Erythroblast (primary cell): ENCODE measurements at regions not wholly inside any gene's neighbourhood (a gene's known extent, or its start where the extent isn't known, plus 50 kb on each side); places are given as distances from the start of the nearest gene placed in this dataset.
"Not testable (repeated sequence)": the region's sequence is repeated elsewhere in the genome, so short reads cannot be mapped to it uniquely, and the experiment has no call there.

ENCODE experiments used
- DNase-seq, 2 experiments: peaks; one replicate each; lab custom pipeline; 2025; lab: John Stamatoyannopoulos, UW
- GATA1 ChIP-seq: IDR thresholded peaks from 2 replicates; pipeline ENCODE4 v1.6.1; 2011; ENCODE audit warnings: low read depth, mild to moderate bottlenecking, control low read depth, low read length, moderate library complexity
- POLR2A ChIP-seq: IDR thresholded peaks from 2 replicates; pipeline ENCODE4 v1.6.1; 2011; ENCODE audit warnings: mild to moderate bottlenecking, low read length

GRCh38 chr16:66097751-66098150 lies 268.7 kb upstream of the CDH5 start:
- TF ChIP-seq POLR2A (no peak), GATA1 (no peak)
- DNase-seq = no peak

GRCh38 chr16:66095676-66096075 lies 270.8 kb upstream of the CDH5 start:
- DNase-seq = no peak
- TF ChIP-seq POLR2A = no peak
- no peak for TF ChIP-seq GATA1

- TF ChIP-seq GATA1 (no peak), POLR2A (no peak)
- no peak for DNase-seq
Measured at GRCh38 chr16:66093191-66093590, 273.3 kb upstream of the CDH5 start.

GRCh38 chr16:66091471-66091891 lies 275.0 kb upstream of the CDH5 start:
- DNase-seq = no peak
- TF ChIP-seq POLR2A = no peak
- TF ChIP-seq GATA1 = no peak

- TF ChIP-seq GATA1 (no peak), POLR2A (no peak)
- no peak for DNase-seq
Measured at GRCh38 chr16:66088681-66089080, 277.8 kb upstream of the CDH5 start.

- TF ChIP-seq POLR2A (no peak), GATA1 (no peak)
Measured at GRCh38 chr16:66087308-66087707, 279.2 kb upstream of the CDH5 start.

GRCh38 chr16:66085651-66086050 lies 280.8 kb upstream of the CDH5 start:
- no peak for DNase-seq
- TF ChIP-seq POLR2A (no peak), GATA1 (no peak)

More at GRCh38 chr16:66087308-66087707, 279.2 kb upstream of the CDH5 start:
- no peak for DNase-seq

GRCh38 chr16:66084731-66085130 lies 281.8 kb upstream of the CDH5 start:
- not testable (repeated sequence) for DNase-seq

- TF ChIP-seq POLR2A = no peak
- DNase-seq = no peak
Measured at GRCh38 chr16:66084306-66084705, 282.2 kb upstream of the CDH5 start.

- no peak for TF ChIP-seq GATA1
- TF ChIP-seq POLR2A = no peak
Measured at GRCh38 chr16:66083171-66083570, 283.3 kb upstream of the CDH5 start.

GRCh38 chr16:66082424-66082823 lies 284.1 kb upstream of the CDH5 start:
- no peak for TF ChIP-seq GATA1
- no peak for TF ChIP-seq POLR2A
- DNase-seq = no peak

More at GRCh38 chr16:66083171-66083570, 283.3 kb upstream of the CDH5 start:
- no peak for DNase-seq

GRCh38 chr16:66081775-66082366 lies 284.6 kb upstream of the CDH5 start:
- no peak for DNase-seq
- no peak for TF ChIP-seq GATA1
- no peak for TF ChIP-seq POLR2A

GRCh38 chr16:66079671-66080334 lies 286.7 kb upstream of the CDH5 start:
- TF ChIP-seq POLR2A (no peak), GATA1 (no peak)
- DNase-seq = no peak

- no peak for TF ChIP-seq POLR2A
- TF ChIP-seq GATA1 = no peak
- no peak for DNase-seq
Measured at GRCh38 chr16:66070140-66070917, 296.2 kb upstream of the CDH5 start.
